ENCODE measurements at regions not wholly inside any gene's neighbourhood (a gene's known extent, or its start where the extent isn't known, plus 50 kb on each side); places are given as distances from the start of the nearest gene placed in this dataset.

DNA sequence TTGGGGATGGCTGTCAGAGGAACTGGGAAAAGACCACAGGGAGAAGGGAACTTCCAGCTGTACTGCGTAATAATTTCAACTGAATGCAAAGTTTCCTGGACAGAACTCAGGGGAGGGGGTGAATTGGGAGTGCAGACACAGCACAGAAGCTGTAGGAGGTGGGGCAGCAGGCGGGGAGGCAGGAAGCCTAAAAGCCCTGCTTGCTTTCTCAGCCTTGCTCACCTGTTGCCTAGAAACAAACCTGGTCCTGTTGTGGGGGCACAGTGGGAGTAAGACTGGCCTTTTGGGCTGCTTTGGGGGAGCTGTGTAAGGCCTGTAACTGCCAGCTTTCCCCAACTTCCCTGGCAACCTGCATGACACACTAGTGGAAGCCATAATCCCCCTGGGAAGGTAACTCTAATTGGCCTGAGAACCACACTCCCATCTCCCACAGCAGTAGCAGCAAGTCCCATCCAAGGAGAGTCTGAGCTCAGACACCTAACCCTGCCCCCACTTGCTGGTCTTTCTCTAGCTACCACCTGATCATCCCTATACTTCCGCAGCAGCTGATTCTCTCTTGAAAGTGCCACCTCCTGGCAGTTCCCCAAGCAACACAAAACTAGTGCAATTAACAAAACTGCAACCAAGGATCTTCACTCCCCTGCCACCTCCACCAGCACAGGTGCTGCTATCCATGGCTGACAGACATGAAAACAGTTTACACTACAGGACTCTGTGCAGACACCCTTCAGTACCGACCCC, 1239.3 kb downstream of the SORCS1 start:
- intact Hi-C loops (cut with DNase I): no loop called here
- TF ChIP-seq, protein P1, sequence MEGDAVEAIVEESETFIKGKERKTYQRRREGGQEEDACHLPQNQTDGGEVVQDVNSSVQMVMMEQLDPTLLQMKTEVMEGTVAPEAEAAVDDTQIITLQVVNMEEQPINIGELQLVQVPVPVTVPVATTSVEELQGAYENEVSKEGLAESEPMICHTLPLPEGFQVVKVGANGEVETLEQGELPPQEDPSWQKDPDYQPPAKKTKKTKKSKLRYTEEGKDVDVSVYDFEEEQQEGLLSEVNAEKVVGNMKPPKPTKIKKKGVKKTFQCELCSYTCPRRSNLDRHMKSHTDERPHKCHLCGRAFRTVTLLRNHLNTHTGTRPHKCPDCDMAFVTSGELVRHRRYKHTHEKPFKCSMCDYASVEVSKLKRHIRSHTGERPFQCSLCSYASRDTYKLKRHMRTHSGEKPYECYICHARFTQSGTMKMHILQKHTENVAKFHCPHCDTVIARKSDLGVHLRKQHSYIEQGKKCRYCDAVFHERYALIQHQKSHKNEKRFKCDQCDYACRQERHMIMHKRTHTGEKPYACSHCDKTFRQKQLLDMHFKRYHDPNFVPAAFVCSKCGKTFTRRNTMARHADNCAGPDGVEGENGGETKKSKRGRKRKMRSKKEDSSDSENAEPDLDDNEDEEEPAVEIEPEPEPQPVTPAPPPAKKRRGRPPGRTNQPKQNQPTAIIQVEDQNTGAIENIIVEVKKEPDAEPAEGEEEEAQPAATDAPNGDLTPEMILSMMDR (IDR thresholded peaks at IDR 0.05): no peak
- Histone ChIP-seq H3K4me1 (no peaks in the 10 kb centered on the region), H3K27me3 (no peaks in the 10 kb centered on the region), H3K9me3 (no peaks in the 10 kb centered on the region), H3K4me3 (no peak overlapping the region), H3K27ac (no peak overlapping the region), H3K36me3 (no peaks in the 10 kb centered on the region)
- ATAC-seq (no peak), DNase-seq (no peak)

DNA sequence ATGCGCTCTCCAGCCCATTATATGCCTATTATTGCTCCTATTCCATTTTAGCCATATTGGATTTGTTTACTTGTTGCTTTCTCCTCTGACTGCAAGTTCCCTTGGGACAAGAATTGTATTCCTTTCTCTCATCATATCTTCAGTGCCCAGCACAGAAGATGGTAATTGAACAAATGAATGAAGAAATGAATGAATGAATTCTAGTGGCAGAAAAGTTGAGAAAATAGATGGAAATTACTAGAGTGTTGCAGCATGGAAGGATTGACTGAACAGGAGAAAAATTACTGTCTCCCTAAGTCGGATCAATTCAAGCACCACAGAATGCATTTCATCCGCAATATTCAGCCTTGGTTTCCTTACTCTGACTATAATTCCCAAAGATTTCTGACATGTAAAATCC, 1243.2 kb downstream of the SORCS1 start:
- H3K4me3 ChIP-seq: no peak overlapping the region
- ATAC-seq: no peak
- intact Hi-C loops (cut with DNase I): no loop called here
- DNase-seq: no peak
- H3K36me3 ChIP-seq: no peaks in the 10 kb centered on the region
- no peaks in the 10 kb centered on the region for H3K4me1 ChIP-seq
- TF ChIP-seq, protein P1 (IDR thresholded peaks at IDR 0.05): no peak
- no peaks in the 10 kb centered on the region for H3K9me3 ChIP-seq
- no peaks in the 10 kb centered on the region for H3K27me3 ChIP-seq
- H3K27ac ChIP-seq: no peak overlapping the region

DNA sequence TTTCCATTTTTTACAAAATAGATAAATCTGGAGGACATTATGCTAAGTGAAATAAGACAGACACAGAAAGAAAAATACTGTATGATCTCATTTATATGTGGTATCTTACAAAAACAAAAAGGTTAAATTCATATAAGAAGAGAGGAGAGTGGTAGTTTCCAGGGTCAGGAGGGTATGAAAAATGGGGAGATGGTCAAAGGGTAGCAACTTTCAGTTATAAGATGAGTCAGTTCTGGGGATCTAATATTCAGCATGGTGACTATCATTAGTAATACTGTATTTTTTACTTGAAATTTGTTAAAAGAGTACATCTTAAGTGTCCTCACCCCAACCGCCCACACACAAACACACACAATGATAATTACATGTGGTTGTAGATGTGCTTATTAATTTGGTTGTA, 1250.1 kb downstream of the SORCS1 start:
- H3K4me3 ChIP-seq: no peak overlapping the region
- TF ChIP-seq, protein P1 (IDR thresholded peaks at IDR 0.05): no peak
- H3K36me3 ChIP-seq: no peaks in the 10 kb centered on the region
- DNase-seq (no peak), ATAC-seq (no peak)
- H3K9me3 ChIP-seq: no peaks in the 10 kb centered on the region
- no peaks in the 10 kb centered on the region for H3K27me3 ChIP-seq
- intact Hi-C loops (cut with DNase I): no loop called here
- no peaks in the 10 kb centered on the region for H3K4me1 ChIP-seq
- no peak overlapping the region for H3K27ac ChIP-seq

DNA sequence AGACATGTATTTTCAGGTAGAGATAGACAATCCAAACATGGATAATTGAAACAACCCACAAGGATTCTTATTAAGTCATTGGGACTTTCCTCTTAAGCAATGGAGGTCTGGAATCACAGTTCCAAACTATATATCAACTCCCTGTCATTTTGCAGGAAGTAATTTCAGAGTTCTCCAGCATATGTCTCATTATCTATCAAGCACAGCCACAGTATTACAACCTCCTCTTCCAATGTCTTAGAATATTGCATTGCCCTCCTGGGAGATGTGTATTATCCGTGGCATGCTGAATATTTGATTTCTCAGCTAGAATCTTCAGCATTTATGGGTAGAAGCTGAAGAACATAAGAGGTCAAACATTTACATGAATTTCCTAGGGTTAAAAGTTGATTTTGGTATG, 1255.8 kb downstream of the SORCS1 start:
- ATAC-seq: no peak
- Histone ChIP-seq H3K9me3 (no peaks in the 10 kb centered on the region), H3K4me1 (no peaks in the 10 kb centered on the region), H3K36me3 (no peaks in the 10 kb centered on the region), H3K27ac (no peak overlapping the region), H3K27me3 (no peaks in the 10 kb centered on the region), H3K4me3 (no peak overlapping the region)
- DNase-seq: no peak
- TF ChIP-seq, protein P1 (IDR thresholded peaks at IDR 0.05): no peak
- intact Hi-C loops (cut with DNase I): no loop called here

DNA sequence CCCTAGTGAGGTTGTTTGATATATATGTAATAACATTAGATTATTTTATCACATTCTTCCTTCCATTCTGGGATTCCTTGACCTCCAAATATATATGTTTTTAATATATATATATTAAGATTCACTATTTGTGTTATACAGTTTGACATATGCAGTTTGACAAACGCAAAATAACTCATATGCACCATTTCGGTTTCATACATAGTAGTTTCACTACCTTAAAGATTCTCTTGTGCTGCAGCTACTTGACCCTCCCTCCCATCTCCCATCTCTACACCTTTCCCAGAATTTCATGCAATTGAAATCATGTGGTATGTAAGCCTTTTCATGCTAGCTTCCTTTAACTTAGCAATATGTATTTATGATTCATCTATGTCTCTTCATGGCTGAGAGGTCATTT, 1244.4 kb downstream of the SORCS3 start:
- H3K36me3 ChIP-seq: no peaks in the 10 kb centered on the region
- H3K4me1 ChIP-seq: no peaks in the 10 kb centered on the region
- H3K27me3 ChIP-seq: no peaks in the 10 kb centered on the region
- intact Hi-C loops (cut with DNase I): no loop called here
- TF ChIP-seq, protein P1 (IDR thresholded peaks at IDR 0.05): no peak
- H3K9me3 ChIP-seq: no peaks in the 10 kb centered on the region
- H3K4me3 ChIP-seq: no peak overlapping the region
- no peak overlapping the region for H3K27ac ChIP-seq
- ATAC-seq (no peak), DNase-seq (no peak)

DNA sequence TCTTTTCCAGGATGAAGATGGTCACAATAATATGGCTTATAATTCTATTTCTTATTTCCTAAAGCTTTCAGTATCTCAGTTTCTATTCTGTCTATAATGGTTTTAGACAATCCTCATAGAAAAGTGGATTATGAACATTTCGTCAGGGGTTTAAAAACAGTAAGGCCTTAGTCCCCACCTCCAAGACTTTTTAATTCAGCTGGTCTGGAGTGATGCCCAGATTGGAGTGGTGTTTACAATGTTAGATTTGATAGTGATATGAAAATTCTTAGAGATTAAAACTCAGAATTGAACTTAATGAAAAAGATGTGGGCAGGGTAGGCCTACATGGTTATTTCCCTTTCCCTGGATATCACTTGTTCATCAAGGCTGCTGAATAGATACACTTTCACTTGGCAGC, 1238.3 kb downstream of the SORCS3 start:
- Histone ChIP-seq H3K9me3 (no peaks in the 10 kb centered on the region), H3K4me1 (no peaks in the 10 kb centered on the region), H3K27ac (no peak overlapping the region), H3K27me3 (no peaks in the 10 kb centered on the region), H3K4me3 (no peak overlapping the region), H3K36me3 (no peaks in the 10 kb centered on the region)
- no peak for DNase-seq
- intact Hi-C loops (cut with DNase I): no loop called here
- TF ChIP-seq, protein P1 (IDR thresholded peaks at IDR 0.05): no peak
- no peak for ATAC-seq
